K562 (cell line): ENCODE measurements at regions not wholly inside any gene's neighbourhood (a gene's known extent, or its start where the extent isn't known, plus 50 kb on each side); places are given as distances from the start of the nearest gene placed in this dataset.

Experiments
- BCLAF1 ChIP-seq, 2 experiments: fragments of 450-650 bp in 1 of 2; IDR thresholded peaks; 2 replicates each; pipeline ENCODE4 v1.6.1; 2011 to 2017; ENCODE audit warnings: low read depth in 2 of 2, antibody characterized with exemption in 1 of 2, borderline replicate concordance in 1 of 2, low read length in 1 of 2, mild to moderate bottlenecking in 1 of 2, mixed read lengths in 1 of 2; ENCODE audit not compliant: control insufficient read depth in 1 of 2
- CHD7 ChIP-seq: fragments of 200-600 bp; sonication (generic); IDR thresholded peaks from one replicate; pipeline ENCODE4 v1.6.1; 2012; ENCODE audit warnings: mild to moderate bottlenecking, low read depth, low read length, inconsistent platforms
- CTCF ChIP-seq, 3 experiments: IDR thresholded peaks in 2 of 3; conservative IDR thresholded peaks in 1 of 3; 2 replicates each; pipeline ENCODE4 v1.5.1; 2011 to 2012; ENCODE audit warnings: low read length in 3 of 3, mild to moderate bottlenecking in 3 of 3, control low read depth in 2 of 3, improper control_type of control experiment in 1 of 3, inconsistent platforms in 1 of 3, low read depth in 1 of 3, mixed read lengths in 1 of 3, moderate library complexity in 1 of 3; ENCODE audit not compliant: insufficient read depth in 2 of 3
- IRF1 ChIP-seq: sonication (generic); formaldehyde crosslinking; IDR thresholded peaks from 2 replicates; pipeline ENCODE4 v1.8.0; 2022; ENCODE audit warnings: missing genetic modification reagents, mild to moderate bottlenecking, borderline replicate concordance
- MLLT1 ChIP-seq, 2 experiments: fragments of 450-650 bp; IDR thresholded peaks; 2 replicates each; pipeline ENCODE4 v1.6.1; 2016
- RBM17 ChIP-seq: fragments of 200-400 bp; formaldehyde crosslinking; IDR thresholded peaks from 2 replicates; pipeline ENCODE4 v1.6.1; 2017; ENCODE audit warnings: low read depth, mild to moderate bottlenecking, low read length, borderline replicate concordance
- SMAD4 ChIP-seq: fragments of 250-450 bp; sonication (Bioruptor Pico); conservative IDR thresholded peaks from 2 replicates; pipeline ENCODE4 v1.8.0; 2021; ENCODE audit warnings: inconsistent platforms, mild to moderate bottlenecking, moderate library complexity
- SMARCA4 ChIP-seq: fragments of 450-650 bp; IDR thresholded peaks from 2 replicates; pipeline ENCODE4 v1.6.1; 2016

- TF ChIP-seq IRF1 (CRISPR knock-in tag) = no peak
- TF ChIP-seq CTCF (IDR thresholded peaks at IDR 0.05 in 2 of 3, conservative IDR thresholded peaks at IDR 0.05 in 1 of 3; ENCODE audit: insufficient read depth in 2 of 3, low read depth in 1 of 3, low read length in 3 of 3) = no peak
- no peak for TF ChIP-seq RBM17
- TF ChIP-seq SMARCA4 = no peak
- TF ChIP-seq BCLAF1 (IDR thresholded peaks at IDR 0.05; ENCODE audit: borderline replicate concordance in 1 of 2, control insufficient read depth in 1 of 2, low read depth in 2 of 2, low read length in 1 of 2) = no peak
- no peak for TF ChIP-seq SMAD4 (CRISPR knock-in tag)
- TF ChIP-seq CHD7 = no peak
- TF ChIP-seq MLLT1 (IDR thresholded peaks at IDR 0.05) = no peak
Measured at GRCh38 chr4:35639929-35640328, 604.4 kb downstream of the ARAP2 start.
